ENCODE measurements at regions not wholly inside any gene's neighbourhood (a gene's known extent, or its start where the extent isn't known, plus 50 kb on each side); places are given as distances from the start of the nearest gene placed in this dataset.

DNA sequence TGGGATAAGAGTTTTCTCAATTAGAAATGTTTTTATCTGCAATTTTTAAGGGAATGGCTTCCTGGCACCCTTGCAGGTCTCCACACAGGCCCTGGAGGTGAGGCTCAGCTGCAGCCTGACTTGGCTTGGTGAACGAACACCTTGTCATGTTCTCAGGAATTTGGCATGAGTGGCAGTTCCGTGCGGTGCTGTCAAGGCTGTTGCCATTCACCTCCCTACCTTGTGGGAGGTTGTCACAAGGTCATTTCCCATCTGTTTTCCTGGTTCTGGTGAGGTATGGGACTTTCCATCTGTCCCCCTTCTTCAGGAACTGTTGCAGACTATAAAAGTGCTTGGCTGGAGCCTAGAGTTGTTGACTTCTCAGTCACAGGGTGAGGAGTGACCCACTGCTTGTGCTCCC is 82.9 kb downstream of the ELOVL4 start:
- H3K4me1 Mint-ChIP-seq (ENCODE audit: low read depth, unreplicated experiment) = peaks cover 12% of the 10 kb centered on the region
- H3K9me3 ChIP-seq = no peaks in the 10 kb centered on the region
- TF ChIP-seq CTCF (IDR thresholded peaks at IDR 0.05; ENCODE audit: insufficient read depth in 1 of 2, low read depth in 1 of 2, low read length in 1 of 2, severe bottlenecking in 1 of 2, unreplicated experiment in 1 of 2) = no peak

DNA sequence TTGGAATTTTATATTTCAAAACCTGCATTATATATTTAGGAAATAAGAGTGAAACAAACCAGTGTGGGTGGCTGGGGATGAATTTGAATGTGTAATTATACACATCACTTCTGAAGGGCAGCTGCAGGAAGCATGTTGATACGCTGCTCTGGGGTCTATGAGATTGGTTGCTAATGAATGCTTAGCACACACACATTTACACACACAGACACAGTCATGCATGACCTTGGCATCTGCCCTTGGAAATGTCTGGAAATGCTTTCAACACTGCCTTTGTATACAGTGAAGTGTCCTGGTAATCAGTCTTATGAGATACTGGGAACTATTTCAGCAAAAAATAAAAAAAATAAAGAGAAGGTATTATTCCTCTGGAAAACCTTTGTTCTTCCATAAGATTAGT is 83.4 kb downstream of the ELOVL4 start:
- TF ChIP-seq CTCF (IDR thresholded peaks at IDR 0.05; ENCODE audit: insufficient read depth in 1 of 2, low read depth in 1 of 2, low read length in 1 of 2, severe bottlenecking in 1 of 2, unreplicated experiment in 1 of 2) = no peak
- Histone ChIP-seq H3K27me3 (replicated peaks; ENCODE audit: control insufficient read depth, insufficient read depth, low read length) (no peaks in the 10 kb centered on the region), H3K4me3 (ENCODE audit: low read depth, low read length) (no peak overlapping the region), H3K4me1 (peaks cover 2% of the 10 kb centered on the region; the same call in 1 of the 2 replicates), H3K9me3 (no peaks in the 10 kb centered on the region), H3K36me3 (ENCODE audit: control insufficient read depth, insufficient read depth, low read length) (no peaks in the 10 kb centered on the region)
- BruUV-seq (replicated peaks) = no TSS peak
- Mint-ChIP-seq H3K36me3 (ENCODE audit: insufficient read depth, unreplicated experiment) (no peaks in the 10 kb centered on the region), H3K4me1 (ENCODE audit: low read depth, unreplicated experiment) (peaks cover 9% of the 10 kb centered on the region), H3K4me3 (ENCODE audit: unreplicated experiment) (no peak overlapping the region), H3K27me3 (ENCODE audit: insufficient read depth, unreplicated experiment) (no peaks in the 10 kb centered on the region), H3K27ac (ENCODE audit: unreplicated experiment) (no peak overlapping the region), H3K9me3 (ENCODE audit: unreplicated experiment) (no peaks in the 10 kb centered on the region)
- DNase-seq = no peak
- ChIA-PET POLR2A (no interaction called here), CTCF (no interaction called here)
- intact Hi-C loops (cut with micrococcal nuclease; ENCODE audit: unreplicated experiment) = loop anchor here (10.0 kb wide), 1 partner anchor 629 kb away; the partner anchor contains the start of gene HMGN3

More for the DNA sequence above, 82.9 kb downstream of the ELOVL4 start:
- H3K27me3 Mint-ChIP-seq (ENCODE audit: insufficient read depth, unreplicated experiment) = no peaks in the 10 kb centered on the region
- intact Hi-C loops (cut with micrococcal nuclease; ENCODE audit: unreplicated experiment) = loop anchor here (10.0 kb wide), 1 partner anchor 630 kb away; the partner anchor contains the start of gene HMGN3
- no peak overlapping the region for H3K27ac Mint-ChIP-seq (ENCODE audit: unreplicated experiment)
- Histone ChIP-seq H3K36me3 (ENCODE audit: control insufficient read depth, insufficient read depth, low read length) (no peaks in the 10 kb centered on the region), H3K4me3 (ENCODE audit: low read depth, low read length) (no peak overlapping the region), H3K27me3 (replicated peaks; ENCODE audit: control insufficient read depth, insufficient read depth, low read length) (no peaks in the 10 kb centered on the region), H3K4me1 (no peaks in the 10 kb centered on the region; the same call in 1 of the 2 replicates)
- no peak overlapping the region for H3K4me3 Mint-ChIP-seq (ENCODE audit: unreplicated experiment)
- DNase-seq = no peak
- ChIA-PET CTCF (no interaction called here), POLR2A (no interaction called here)
- BruUV-seq (replicated peaks) = no TSS peak
- no peaks in the 10 kb centered on the region for H3K36me3 Mint-ChIP-seq (ENCODE audit: insufficient read depth, unreplicated experiment)
- no peaks in the 10 kb centered on the region for H3K9me3 Mint-ChIP-seq (ENCODE audit: unreplicated experiment)

DNA sequence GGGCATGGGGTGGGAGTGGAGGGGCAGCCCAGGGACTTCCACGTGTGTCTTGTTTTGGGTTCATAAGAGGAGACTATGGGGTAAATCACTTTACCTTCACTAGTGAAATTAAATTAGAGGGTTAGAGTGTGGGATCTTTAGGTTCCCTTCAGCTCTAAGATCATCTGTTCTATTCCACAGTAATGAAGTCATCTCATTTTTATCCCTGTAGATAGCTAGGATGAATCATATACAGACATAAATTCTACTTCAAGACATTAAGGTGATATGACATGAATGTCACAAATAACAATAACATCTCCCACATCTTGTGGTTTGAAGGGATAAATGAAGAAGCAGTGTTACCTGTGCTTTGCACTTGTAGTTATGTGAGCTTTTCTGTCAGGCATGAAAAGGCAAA is 83.8 kb downstream of the ELOVL4 start:
- no TSS peak for BruUV-seq (replicated peaks)
- intact Hi-C loops (cut with micrococcal nuclease; ENCODE audit: unreplicated experiment) = loop anchor here (10.0 kb wide), 1 partner anchor 629 kb away; the partner anchor contains the start of gene HMGN3
- no peaks in the 10 kb centered on the region for H3K27me3 ChIP-seq (replicated peaks; ENCODE audit: control insufficient read depth, insufficient read depth, low read length)
- CTCF ChIA-PET = no interaction called here
- POLR2A ChIA-PET = no interaction called here
- Mint-ChIP-seq H3K4me3 (ENCODE audit: unreplicated experiment) (no peak overlapping the region), H3K4me1 (ENCODE audit: low read depth, unreplicated experiment) (peaks cover 5% of the 10 kb centered on the region), H3K27me3 (ENCODE audit: insufficient read depth, unreplicated experiment) (no peaks in the 10 kb centered on the region), H3K36me3 (ENCODE audit: insufficient read depth, unreplicated experiment) (no peaks in the 10 kb centered on the region), H3K27ac (ENCODE audit: unreplicated experiment) (no peak overlapping the region), H3K9me3 (ENCODE audit: unreplicated experiment) (no peaks in the 10 kb centered on the region)
- H3K36me3 ChIP-seq (ENCODE audit: control insufficient read depth, insufficient read depth, low read length) = no peaks in the 10 kb centered on the region
- DNase-seq = no peak
- peaks cover 3% of the 10 kb centered on the region; the same call in 1 of the 2 replicates for H3K4me1 ChIP-seq
- TF ChIP-seq CTCF (IDR thresholded peaks at IDR 0.05; ENCODE audit: insufficient read depth in 1 of 2, low read depth in 1 of 2, low read length in 1 of 2, severe bottlenecking in 1 of 2, unreplicated experiment in 1 of 2) = no peak
- no peaks in the 10 kb centered on the region for H3K9me3 ChIP-seq
- H3K4me3 ChIP-seq (ENCODE audit: low read depth, low read length) = no peak overlapping the region

Measured in Caco-2 (cell line).